ENCODE measurements at regions not wholly inside any gene's neighbourhood (a gene's known extent, or its start where the extent isn't known, plus 50 kb on each side); places are given as distances from the start of the nearest gene placed in this dataset.
A peak's percentile ranks its signal among the peaks of the same experiment; 100 is the strongest.

GRCh38 chr5:124044613-124045012, 532.6 kb downstream of the CSNK1G3 start:
- TF ChIP-seq CTCF (IDR thresholded peaks at IDR 0.05; ENCODE audit: unreplicated experiment), result no peak
- intact Hi-C loops (cut with micrococcal nuclease; ENCODE audit: unreplicated experiment), result no loop called here
- no peak for DNase-seq
- Mint-ChIP-seq H3K27ac (ENCODE audit: unreplicated experiment) (no peak overlapping the region), H3K4me1 (ENCODE audit: low read depth, unreplicated experiment) (no peaks in the 10 kb centered on the region), H3K4me3 (ENCODE audit: low read depth, unreplicated experiment) (no peak overlapping the region), H3K36me3 (ENCODE audit: insufficient read depth, unreplicated experiment) (no peaks in the 10 kb centered on the region), H3K27me3 (ENCODE audit: unreplicated experiment) (no peaks in the 10 kb centered on the region), H3K9me3 (ENCODE audit: low read depth, unreplicated experiment) (peaks cover 6% of the 10 kb centered on the region)
- BruUV-seq (replicated peaks), result no TSS peak
- CTCF ChIA-PET, result no interaction called here

- H3K27me3 Mint-ChIP-seq (ENCODE audit: unreplicated experiment), result no peaks in the 10 kb centered on the region
- TF ChIP-seq CTCF (IDR thresholded peaks at IDR 0.05; ENCODE audit: unreplicated experiment), result no peak
- peaks cover 6% of the 10 kb centered on the region for H3K9me3 Mint-ChIP-seq (ENCODE audit: low read depth, unreplicated experiment)
- H3K4me1 Mint-ChIP-seq (ENCODE audit: low read depth, unreplicated experiment), result no peaks in the 10 kb centered on the region
- no TSS peak for BruUV-seq (replicated peaks)
- intact Hi-C loops (cut with micrococcal nuclease; ENCODE audit: unreplicated experiment), result no loop called here
- no peaks in the 10 kb centered on the region for H3K36me3 Mint-ChIP-seq (ENCODE audit: insufficient read depth, unreplicated experiment)
- CTCF ChIA-PET, result interaction anchor here (0.9 kb wide), 1 partner anchor 13 kb away, joined by 4 read pairs; no protein-coding TSS in a partner anchor
- no peak overlapping the region for H3K4me3 Mint-ChIP-seq (ENCODE audit: low read depth, unreplicated experiment)
- peak; percentile 25 for DNase-seq
- H3K27ac Mint-ChIP-seq (ENCODE audit: unreplicated experiment), result no peak overlapping the region
Observed at GRCh38 chr5:124043456-124043855, 531.5 kb downstream of the CSNK1G3 start.

DNA sequence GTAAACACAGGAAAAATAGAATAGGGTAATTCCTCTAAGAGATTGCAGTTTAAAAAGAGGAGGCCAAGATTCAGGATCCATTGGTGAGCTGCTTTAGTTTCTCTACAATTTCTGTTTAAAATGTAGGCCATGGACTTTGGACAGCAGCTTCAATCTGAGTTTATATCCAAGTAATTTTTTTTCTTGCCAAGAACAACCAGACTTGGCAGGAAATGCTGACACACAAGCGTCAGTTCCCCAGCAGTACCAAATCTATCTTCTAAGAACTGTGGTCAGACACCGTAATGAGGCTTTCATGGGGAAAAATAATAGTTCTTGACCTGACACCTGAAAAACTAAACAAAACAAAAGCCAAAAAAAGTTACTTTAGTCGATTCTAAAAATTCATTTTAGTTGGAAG, 528.8 kb downstream of the CSNK1G3 start:
- Mint-ChIP-seq H3K27ac (ENCODE audit: unreplicated experiment) (no peak overlapping the region), H3K4me1 (ENCODE audit: low read depth, unreplicated experiment) (no peaks in the 10 kb centered on the region), H3K4me3 (ENCODE audit: low read depth, unreplicated experiment) (no peak overlapping the region), H3K9me3 (ENCODE audit: low read depth, unreplicated experiment) (peaks cover 6% of the 10 kb centered on the region), H3K27me3 (ENCODE audit: unreplicated experiment) (no peaks in the 10 kb centered on the region), H3K36me3 (ENCODE audit: insufficient read depth, unreplicated experiment) (no peaks in the 10 kb centered on the region)
- no peak for DNase-seq
- CTCF ChIA-PET, result interaction anchor here (1.0 kb wide), 1 partner anchor 370 kb away, joined by 3 read pairs; no protein-coding TSS in a partner anchor
- intact Hi-C loops (cut with micrococcal nuclease; ENCODE audit: unreplicated experiment), result no loop called here
- no TSS peak for BruUV-seq (replicated peaks)
- no peak for TF ChIP-seq CTCF (IDR thresholded peaks at IDR 0.05; ENCODE audit: unreplicated experiment)

GRCh38 chr5:124039410-124039809, 527.4 kb downstream of the CSNK1G3 start:
- intact Hi-C loops (cut with micrococcal nuclease; ENCODE audit: unreplicated experiment), result no loop called here

More at GRCh38 chr5:124039410-124039809, 527.4 kb downstream of the CSNK1G3 start:
- TF ChIP-seq CTCF (IDR thresholded peaks at IDR 0.05; ENCODE audit: unreplicated experiment), result no peak
- no peak for DNase-seq
- Mint-ChIP-seq H3K36me3 (ENCODE audit: insufficient read depth, unreplicated experiment) (no peaks in the 10 kb centered on the region), H3K4me1 (ENCODE audit: low read depth, unreplicated experiment) (no peaks in the 10 kb centered on the region), H3K27ac (ENCODE audit: unreplicated experiment) (no peak overlapping the region), H3K4me3 (ENCODE audit: low read depth, unreplicated experiment) (no peak overlapping the region), H3K27me3 (ENCODE audit: unreplicated experiment) (no peaks in the 10 kb centered on the region), H3K9me3 (ENCODE audit: low read depth, unreplicated experiment) (peaks cover 6% of the 10 kb centered on the region)
- no TSS peak for BruUV-seq (replicated peaks)
- CTCF ChIA-PET, result no interaction called here
